ENCODE measurements at regions not wholly inside any gene's neighbourhood (a gene's known extent, or its start where the extent isn't known, plus 50 kb on each side); places are given as distances from the start of the nearest gene placed in this dataset.
"Not testable (repeated sequence)": the region's sequence is repeated elsewhere in the genome, so short reads cannot be mapped to it uniquely, and the experiment has no call there.

DNA sequence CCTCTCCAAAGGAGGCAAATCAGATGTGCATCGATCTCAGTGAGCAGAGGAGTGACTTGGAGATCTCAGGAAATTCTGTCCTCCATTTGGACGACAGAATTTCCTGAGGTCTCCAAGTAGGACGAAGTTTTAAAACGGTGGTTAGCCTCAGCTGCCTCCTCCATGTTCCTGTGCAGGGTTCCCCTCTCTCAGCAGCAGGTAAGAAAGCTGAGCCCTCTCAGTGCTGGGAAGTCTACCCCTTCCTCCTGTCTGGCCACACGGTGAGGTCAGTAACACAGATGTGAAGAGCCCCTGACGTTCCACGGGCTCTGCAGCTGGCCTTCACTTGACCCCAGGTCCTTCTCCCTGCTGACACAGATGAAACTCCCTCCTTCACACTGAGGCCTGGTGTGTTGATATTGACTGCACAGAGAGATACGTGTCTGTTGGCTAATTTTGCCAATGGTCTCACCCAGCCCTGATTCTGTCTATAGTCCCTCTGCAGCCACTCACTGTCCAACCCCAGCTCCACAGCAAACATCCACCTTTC is 607.4 kb upstream of the B3GAT1 start:
- H3K36me3 ChIP-seq (ENCODE audit: control insufficient read depth, insufficient read depth, low read length), result no peaks in the 10 kb centered on the region

GRCh38 chr11:135017296-135017695 is 605.3 kb upstream of the B3GAT1 start:
- ChIA-PET POLR2A (no interaction called here), CTCF (no interaction called here)
- no peak for DNase-seq (ENCODE audit: low read depth)
- TF ChIP-seq, protein P1, sequence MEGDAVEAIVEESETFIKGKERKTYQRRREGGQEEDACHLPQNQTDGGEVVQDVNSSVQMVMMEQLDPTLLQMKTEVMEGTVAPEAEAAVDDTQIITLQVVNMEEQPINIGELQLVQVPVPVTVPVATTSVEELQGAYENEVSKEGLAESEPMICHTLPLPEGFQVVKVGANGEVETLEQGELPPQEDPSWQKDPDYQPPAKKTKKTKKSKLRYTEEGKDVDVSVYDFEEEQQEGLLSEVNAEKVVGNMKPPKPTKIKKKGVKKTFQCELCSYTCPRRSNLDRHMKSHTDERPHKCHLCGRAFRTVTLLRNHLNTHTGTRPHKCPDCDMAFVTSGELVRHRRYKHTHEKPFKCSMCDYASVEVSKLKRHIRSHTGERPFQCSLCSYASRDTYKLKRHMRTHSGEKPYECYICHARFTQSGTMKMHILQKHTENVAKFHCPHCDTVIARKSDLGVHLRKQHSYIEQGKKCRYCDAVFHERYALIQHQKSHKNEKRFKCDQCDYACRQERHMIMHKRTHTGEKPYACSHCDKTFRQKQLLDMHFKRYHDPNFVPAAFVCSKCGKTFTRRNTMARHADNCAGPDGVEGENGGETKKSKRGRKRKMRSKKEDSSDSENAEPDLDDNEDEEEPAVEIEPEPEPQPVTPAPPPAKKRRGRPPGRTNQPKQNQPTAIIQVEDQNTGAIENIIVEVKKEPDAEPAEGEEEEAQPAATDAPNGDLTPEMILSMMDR (IDR thresholded peaks at IDR 0.05; ENCODE audit: insufficient read depth, low read depth, low read length), result no peak
- Histone ChIP-seq H3K4me3 (ENCODE audit: low read depth, low read length) (no peak overlapping the region), H3K36me3 (ENCODE audit: control insufficient read depth, insufficient read depth, low read length) (no peaks in the 10 kb centered on the region), H3K27me3 (ENCODE audit: control insufficient read depth, insufficient read depth, low read length) (no peaks in the 10 kb centered on the region)

More for the DNA sequence above, 607.4 kb upstream of the B3GAT1 start:
- no peak for DNase-seq (ENCODE audit: low read depth)
- H3K27me3 ChIP-seq (ENCODE audit: control insufficient read depth, insufficient read depth, low read length), result no peaks in the 10 kb centered on the region
- TF ChIP-seq, protein P1 (IDR thresholded peaks at IDR 0.05; ENCODE audit: insufficient read depth, low read depth, low read length), result no peak
- POLR2A ChIA-PET, result no interaction called here
- H3K4me3 ChIP-seq (ENCODE audit: low read depth, low read length), result no peak overlapping the region
- CTCF ChIA-PET, result no interaction called here

GRCh38 chr11:135015966-135016365 is 603.9 kb upstream of the B3GAT1 start:
- CTCF ChIA-PET, result no interaction called here
- no peak for DNase-seq (ENCODE audit: low read depth)
- H3K36me3 ChIP-seq (ENCODE audit: control insufficient read depth, insufficient read depth, low read length), result no peaks in the 10 kb centered on the region
- H3K27me3 ChIP-seq (ENCODE audit: control insufficient read depth, insufficient read depth, low read length), result no peaks in the 10 kb centered on the region
- H3K4me3 ChIP-seq (ENCODE audit: low read depth, low read length), result no peak overlapping the region
- TF ChIP-seq, protein P1 (IDR thresholded peaks at IDR 0.05; ENCODE audit: insufficient read depth, low read depth, low read length), result no peak
- POLR2A ChIA-PET, result no interaction called here

- CTCF ChIA-PET; POLR2A ChIA-PET; H3K27me3 ChIP-seq (ENCODE audit: control insufficient read depth, insufficient read depth, low read length); DNase-seq (ENCODE audit: low read depth); H3K36me3 ChIP-seq (ENCODE audit: control insufficient read depth, insufficient read depth, low read length); H3K4me3 ChIP-seq (ENCODE audit: low read depth, low read length): not testable (repeated sequence)
Measured at GRCh38 chr11:135011313-135011712, 599.3 kb upstream of the B3GAT1 start.

GRCh38 chr11:135009125-135009524 is 597.1 kb upstream of the B3GAT1 start:
- POLR2A ChIA-PET, result no interaction called here

GRCh38 chr11:135008412-135008811 is 596.4 kb upstream of the B3GAT1 start:
- TF ChIP-seq, protein P1 (IDR thresholded peaks at IDR 0.05; ENCODE audit: insufficient read depth, low read depth, low read length), result no peak
- Histone ChIP-seq H3K36me3 (ENCODE audit: control insufficient read depth, insufficient read depth, low read length) (no peaks in the 10 kb centered on the region), H3K4me3 (ENCODE audit: low read depth, low read length) (no peak overlapping the region), H3K27me3 (ENCODE audit: control insufficient read depth, insufficient read depth, low read length) (no peaks in the 10 kb centered on the region)
- ChIA-PET POLR2A (no interaction called here), CTCF (no interaction called here)
- DNase-seq (ENCODE audit: low read depth), result no peak

More at GRCh38 chr11:135009125-135009524, 597.1 kb upstream of the B3GAT1 start:
- Histone ChIP-seq H3K27me3 (ENCODE audit: control insufficient read depth, insufficient read depth, low read length) (no peaks in the 10 kb centered on the region), H3K36me3 (ENCODE audit: control insufficient read depth, insufficient read depth, low read length) (no peaks in the 10 kb centered on the region), H3K4me3 (ENCODE audit: low read depth, low read length) (no peak overlapping the region)
- CTCF ChIA-PET, result no interaction called here
- TF ChIP-seq, protein P1 (IDR thresholded peaks at IDR 0.05; ENCODE audit: insufficient read depth, low read depth, low read length), result no peak
- no peak for DNase-seq (ENCODE audit: low read depth)

All from BJ (cell line).